GM23338 (cell line): ENCODE measurements at regions not wholly inside any gene's neighbourhood (a gene's known extent, or its start where the extent isn't known, plus 50 kb on each side); places are given as distances from the start of the nearest gene placed in this dataset.

Source experiments
- ATAC-seq: fragments of 200-7000 bp; cut with Tn5 transposase; 3 replicates; pipeline ENCODE4 v1.9.1; 2020
- DNase-seq: peaks from one replicate; pipeline ENCODE4 v3.0.0-alpha.2; 2015; ENCODE audit warnings: low spot score
- H2AFZ ChIP-seq: fragments of 200-600 bp; sonication (generic); 2 replicates; pipeline ENCODE4 v1.8.0; 2016; ENCODE audit warnings: antibody characterized with exemption, mild to moderate bottlenecking, moderate library complexity
- H3F3A ChIP-seq: fragments of 200-600 bp; sonication (generic); replicated peaks from 2 replicates; pipeline ENCODE4 v1.8.0; 2017; ENCODE audit warnings: antibody characterized with exemption, mixed run types, low read depth
- H3K27ac ChIP-seq: fragments of 200-600 bp; sonication (generic); 2 replicates; pipeline ENCODE4 v1.6.1; 2016; ENCODE audit warnings: low read depth
- H3K27me3 ChIP-seq: fragments of 200-600 bp; sonication (generic); 2 replicates; pipeline ENCODE4 v1.8.0; 2016; ENCODE audit warnings: mild to moderate bottlenecking, mixed run types, moderate library complexity; ENCODE audit not compliant: insufficient read depth
- H3K36me3 ChIP-seq: fragments of 200-600 bp; sonication (generic); 2 replicates; pipeline ENCODE4 v1.8.0; 2016; ENCODE audit warnings: mild to moderate bottlenecking; ENCODE audit not compliant: insufficient read depth
- H3K4me1 ChIP-seq: fragments of 200-600 bp; sonication (generic); 2 replicates; pipeline ENCODE4 v1.8.0; 2016; ENCODE audit warnings: mild to moderate bottlenecking, moderate library complexity; ENCODE audit not compliant: insufficient read depth
- H3K4me2 ChIP-seq: fragments of 200-600 bp; sonication (generic); 2 replicates; pipeline ENCODE4 v1.7.1; 2017; ENCODE audit warnings: mixed run types
- H3K4me3 ChIP-seq: fragments of 200-600 bp; sonication (generic); 2 replicates; pipeline ENCODE4 v1.6.1; 2016; ENCODE audit warnings: mixed run types
- H3K79me2 ChIP-seq: fragments of 200-600 bp; sonication (generic); replicated peaks from 2 replicates; pipeline ENCODE4 v1.8.0; 2017; ENCODE audit warnings: mild to moderate bottlenecking; ENCODE audit not compliant: insufficient read depth
- H3K9me2 ChIP-seq: fragments of 200-600 bp; sonication (generic); 2 replicates; pipeline ENCODE4 v1.8.0; 2017; ENCODE audit not compliant: insufficient read depth
- H4K20me1 ChIP-seq: fragments of 200-600 bp; sonication (generic); replicated peaks from 2 replicates; pipeline ENCODE4 v1.8.0; 2017; ENCODE audit warnings: mild to moderate bottlenecking; ENCODE audit not compliant: insufficient read depth
- H3K27ac Mint-ChIP-seq: 2 replicates; pipeline ENCODE4 v1.8.0; 2020; ENCODE audit warnings: inconsistent platforms, mild to moderate bottlenecking, moderate library complexity, mixed read lengths
- H3K27me3 Mint-ChIP-seq: 3 replicates; pipeline ENCODE4 v1.8.0; 2022; ENCODE audit warnings: low read depth, mild to moderate bottlenecking, moderate library complexity, mixed read lengths, inconsistent platforms; ENCODE audit not compliant: insufficient read depth, poor library complexity
- H3K36me3 Mint-ChIP-seq: 3 replicates; pipeline ENCODE4 v1.8.0; 2021; ENCODE audit warnings: low read depth, mild to moderate bottlenecking, inconsistent platforms, moderate library complexity, mixed read lengths
- H3K4me1 Mint-ChIP-seq: 3 replicates; pipeline ENCODE4 v1.8.0; 2020; ENCODE audit warnings: mild to moderate bottlenecking, inconsistent platforms, mixed read lengths
- H3K4me3 Mint-ChIP-seq: 3 replicates; pipeline ENCODE4 v1.8.0; 2021; ENCODE audit warnings: moderate library complexity, mild to moderate bottlenecking, inconsistent platforms, mixed read lengths
- H3K9me3 Mint-ChIP-seq: 3 replicates; pipeline ENCODE4 v1.8.0; 2020; ENCODE audit warnings: moderate library complexity, mild to moderate bottlenecking, inconsistent platforms, mixed read lengths
- CREB1 ChIP-seq: fragments of 250-450 bp; sonication (Bioruptor Pico); IDR thresholded peaks from 2 replicates; pipeline ENCODE4 v1.5.0; 2020; ENCODE audit warnings: low read depth, mild to moderate bottlenecking, moderate library complexity
- CTCF ChIP-seq, 2 experiments: fragments of 200-600 bp in 1 of 2; sonication (generic) in 1 of 2; conservative IDR thresholded peaks; 2 replicates each; pipeline versions ENCODE4 v1.5.1 to v1.6.1; 2016 to 2017; ENCODE audit warnings: antibody characterized with exemption in 2 of 2, low read depth in 2 of 2, mild to moderate bottlenecking in 2 of 2, moderate library complexity in 1 of 2
- ETS1 ChIP-seq: IDR thresholded peaks from 2 replicates; pipeline ENCODE4 v1.6.1; 2016; ENCODE audit warnings: antibody characterized with exemption
- EZH2 ChIP-seq: fragments of 200-600 bp; sonication (generic); IDR thresholded peaks from one replicate; pipeline ENCODE4 v1.8.0; 2017; ENCODE audit warnings: antibody characterized with exemption, mild to moderate bottlenecking, low read depth; ENCODE audit not compliant: unreplicated experiment
- EZH2phosphoT487 ChIP-seq: fragments of 200-600 bp; sonication (generic); IDR thresholded peaks from one replicate; pipeline ENCODE4 v1.8.1; 2018; ENCODE audit warnings: antibody characterized with exemption; ENCODE audit not compliant: unreplicated experiment
- JUNB ChIP-seq: IDR thresholded peaks from one replicate; pipeline ENCODE4 v1.6.1; 2016; ENCODE audit warnings: antibody characterized with exemption; ENCODE audit not compliant: unreplicated experiment
- NANOG ChIP-seq: IDR thresholded peaks from 2 replicates; pipeline ENCODE4 v1.6.1; 2016; ENCODE audit warnings: antibody characterized with exemption, borderline replicate concordance
- REST ChIP-seq: IDR thresholded peaks from one replicate; pipeline ENCODE4 v1.6.1; 2018; ENCODE audit warnings: antibody characterized with exemption; ENCODE audit not compliant: unreplicated experiment
- ZNF114 ChIP-seq: fragments of 250-450 bp; sonication (Bioruptor Pico); IDR thresholded peaks from 2 replicates; pipeline ENCODE4 v1.5.0; 2020; ENCODE audit warnings: mild to moderate bottlenecking, moderate library complexity
- ZNF331 ChIP-seq: fragments of 250-450 bp; sonication (Bioruptor Pico); IDR thresholded peaks from 2 replicates; pipeline ENCODE4 v1.5.0; 2020; ENCODE audit warnings: low read depth, mild to moderate bottlenecking, moderate library complexity
- ZNF462 ChIP-seq: fragments of 250-450 bp; sonication (Bioruptor Pico); IDR thresholded peaks from 2 replicates; pipeline ENCODE4 v1.5.0; 2020; ENCODE audit warnings: mild to moderate bottlenecking, moderate library complexity

- no peak for DNase-seq
- Mint-ChIP-seq H3K4me3 (no peak overlapping the region), H3K4me1 (no peaks in the 10 kb centered on the region), H3K36me3 (no peaks in the 10 kb centered on the region), H3K9me3 (no peaks in the 10 kb centered on the region; the same call in 1 of the 3 replicates), H3K27ac (no peak overlapping the region), H3K27me3 (peaks cover 4% of the 10 kb centered on the region)
- Histone ChIP-seq H3K4me3 (no peak overlapping the region), H2AFZ (no peak overlapping the region), H3K79me2 (no peaks in the 10 kb centered on the region), H3K9me2 (0 out of 2 replicates have a peak, but pooled peaks cover 3% of the 10 kb centered on the region), H3F3A (no peaks in the 10 kb centered on the region), H3K4me1 (no peaks in the 10 kb centered on the region), H3K4me2 (no peak overlapping the region), H3K36me3 (no peaks in the 10 kb centered on the region), H3K27ac (no peak overlapping the region), H4K20me1 (no peaks in the 10 kb centered on the region), H3K27me3 (no peaks in the 10 kb centered on the region)
- ATAC-seq = no peak
- TF ChIP-seq EZH2 = no peak
- TF ChIP-seq NANOG = no peak
- no peak for TF ChIP-seq CTCF (conservative IDR thresholded peaks at IDR 0.05; ENCODE audit: low read depth in 2 of 2)
- TF ChIP-seq JUNB = no peak
- TF ChIP-seq ZNF114 (CRISPR knock-in tag) = no peak
- no peak for TF ChIP-seq EZH2phosphoT487
- no peak for TF ChIP-seq ETS1
- TF ChIP-seq ZNF462 = no peak
- TF ChIP-seq CREB1 (CRISPR knock-in tag) = no peak
- TF ChIP-seq REST = no peak
- TF ChIP-seq ZNF331 = no peak
Measured at GRCh38 chr6:159378411-159379328, 209.5 kb downstream of the FNDC1 start.
